ENCODE measurements at regions not wholly inside any gene's neighbourhood (a gene's known extent, or its start where the extent isn't known, plus 50 kb on each side); places are given as distances from the start of the nearest gene placed in this dataset.

DNA sequence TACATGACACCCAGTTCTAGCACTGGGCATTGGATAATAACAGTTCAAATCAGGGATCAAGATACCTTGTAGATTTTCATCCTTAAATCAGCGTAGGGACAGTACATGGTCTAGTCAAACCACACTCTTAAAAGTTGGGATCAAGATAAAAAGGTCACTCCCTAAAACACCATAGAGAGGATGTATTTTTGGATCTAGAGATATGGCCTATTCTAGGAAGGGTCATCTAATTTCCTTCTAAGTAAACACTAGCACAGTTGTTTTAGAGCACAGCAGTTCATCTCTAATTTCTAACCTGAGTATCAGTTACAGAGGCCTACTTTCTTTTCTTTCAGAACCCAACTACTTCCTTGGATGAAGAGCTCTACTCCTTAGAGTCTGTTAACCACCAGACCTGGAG is 166.4 kb upstream of the GRIN3A start:
- H3K4me1 ChIP-seq: no peaks in the 10 kb centered on the region
- ATAC-seq (ENCODE audit: low FRiP score in 2 of 2): no peak
- no peak overlapping the region for H3K27ac ChIP-seq
- H3K9me3 ChIP-seq: peaks cover 0 to 3% (median 0%) of the 10 kb centered on the region in 4 donors
- no peak for DNase-seq
- 79 to 80% methylated on average over 1 of the region's 1 CpG for WGBS, 2 donors
- TF ChIP-seq, protein P1, sequence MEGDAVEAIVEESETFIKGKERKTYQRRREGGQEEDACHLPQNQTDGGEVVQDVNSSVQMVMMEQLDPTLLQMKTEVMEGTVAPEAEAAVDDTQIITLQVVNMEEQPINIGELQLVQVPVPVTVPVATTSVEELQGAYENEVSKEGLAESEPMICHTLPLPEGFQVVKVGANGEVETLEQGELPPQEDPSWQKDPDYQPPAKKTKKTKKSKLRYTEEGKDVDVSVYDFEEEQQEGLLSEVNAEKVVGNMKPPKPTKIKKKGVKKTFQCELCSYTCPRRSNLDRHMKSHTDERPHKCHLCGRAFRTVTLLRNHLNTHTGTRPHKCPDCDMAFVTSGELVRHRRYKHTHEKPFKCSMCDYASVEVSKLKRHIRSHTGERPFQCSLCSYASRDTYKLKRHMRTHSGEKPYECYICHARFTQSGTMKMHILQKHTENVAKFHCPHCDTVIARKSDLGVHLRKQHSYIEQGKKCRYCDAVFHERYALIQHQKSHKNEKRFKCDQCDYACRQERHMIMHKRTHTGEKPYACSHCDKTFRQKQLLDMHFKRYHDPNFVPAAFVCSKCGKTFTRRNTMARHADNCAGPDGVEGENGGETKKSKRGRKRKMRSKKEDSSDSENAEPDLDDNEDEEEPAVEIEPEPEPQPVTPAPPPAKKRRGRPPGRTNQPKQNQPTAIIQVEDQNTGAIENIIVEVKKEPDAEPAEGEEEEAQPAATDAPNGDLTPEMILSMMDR (IDR thresholded peaks at IDR 0.05): no peak
- no peak for TF ChIP-seq POLR2AphosphoS5 (IDR thresholded peaks at IDR 0.05)
- no peak for TF ChIP-seq EP300 (IDR thresholded peaks at IDR 0.05)
- TF ChIP-seq POLR2A (IDR thresholded peaks at IDR 0.05): no peak
- no peak overlapping the region for H3K4me3 ChIP-seq
- H3K27me3 ChIP-seq: no peaks in the 10 kb centered on the region
- H3K36me3 ChIP-seq: no peaks in the 10 kb centered on the region

DNA sequence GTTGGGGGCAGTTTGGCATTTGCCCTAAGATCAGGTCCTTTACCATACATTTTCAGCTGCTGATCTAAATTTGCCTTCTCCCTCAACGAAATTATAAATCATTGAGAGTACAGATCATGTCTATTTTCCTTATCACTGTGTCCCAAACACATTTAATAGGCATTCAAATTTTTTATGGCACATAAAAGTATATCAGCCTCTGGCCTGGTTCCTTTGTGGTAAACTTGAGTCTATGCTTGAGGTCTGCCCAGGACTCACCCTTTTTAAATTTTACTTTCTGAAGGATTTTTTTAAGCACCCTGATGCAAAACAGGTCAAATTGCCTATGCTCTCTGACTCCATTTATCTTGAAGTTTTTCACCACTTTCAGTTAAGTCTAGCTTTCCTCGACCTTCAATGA is 163.6 kb upstream of the GRIN3A start:
- WGBS, 2 donors: 34 to 48% methylated on average over 2 of the region's 2 CpGs
- Histone ChIP-seq H3K36me3 (no peaks in the 10 kb centered on the region), H3K27ac (no peak overlapping the region), H3K27me3 (no peaks in the 10 kb centered on the region), H3K4me1 (no peaks in the 10 kb centered on the region), H3K9me3 (no peaks in the 10 kb centered on the region), H3K4me3 (no peak overlapping the region)
- TF ChIP-seq EP300 (IDR thresholded peaks at IDR 0.05): no peak
- TF ChIP-seq, protein P1 (IDR thresholded peaks at IDR 0.05): no peak
- no peak for TF ChIP-seq POLR2A (IDR thresholded peaks at IDR 0.05)
- no peak for TF ChIP-seq POLR2AphosphoS5 (IDR thresholded peaks at IDR 0.05)
- DNase-seq (no peak), ATAC-seq (ENCODE audit: low FRiP score in 2 of 2) (no peak)

DNA sequence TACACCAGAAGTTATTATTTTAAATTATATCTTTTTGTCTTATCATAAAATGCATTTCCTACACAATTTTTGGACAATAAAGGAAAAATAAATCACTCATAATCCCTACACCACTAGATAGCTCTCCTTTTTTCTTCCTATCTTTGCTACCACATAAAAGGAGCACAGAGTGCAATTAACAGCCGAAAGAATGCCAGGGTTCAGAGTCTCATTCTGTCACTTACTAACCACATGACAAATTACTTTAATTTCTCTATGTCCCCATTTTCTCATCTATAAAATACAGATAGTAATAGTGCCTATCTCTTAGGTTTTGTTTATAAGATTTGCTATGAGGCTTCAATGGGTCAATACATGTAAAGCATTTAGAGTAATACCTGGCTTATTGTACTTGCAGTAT is 158.7 kb upstream of the GRIN3A start:
- Histone ChIP-seq H3K4me1 (no peaks in the 10 kb centered on the region), H3K4me3 (no peak overlapping the region), H3K9me3 (no peaks in the 10 kb centered on the region), H3K27ac (no peak overlapping the region), H3K27me3 (no peaks in the 10 kb centered on the region), H3K36me3 (no peaks in the 10 kb centered on the region)
- no peak for TF ChIP-seq EP300 (IDR thresholded peaks at IDR 0.05)
- no peak for TF ChIP-seq POLR2A (IDR thresholded peaks at IDR 0.05)
- no peak for TF ChIP-seq POLR2AphosphoS5 (IDR thresholded peaks at IDR 0.05)
- TF ChIP-seq, protein P1 (IDR thresholded peaks at IDR 0.05): no peak
- 89% methylated on average over 1 of the region's 1 CpG for WGBS, 2 donors
- no peak for ATAC-seq (ENCODE audit: low FRiP score in 2 of 2)
- no peak for DNase-seq

DNA sequence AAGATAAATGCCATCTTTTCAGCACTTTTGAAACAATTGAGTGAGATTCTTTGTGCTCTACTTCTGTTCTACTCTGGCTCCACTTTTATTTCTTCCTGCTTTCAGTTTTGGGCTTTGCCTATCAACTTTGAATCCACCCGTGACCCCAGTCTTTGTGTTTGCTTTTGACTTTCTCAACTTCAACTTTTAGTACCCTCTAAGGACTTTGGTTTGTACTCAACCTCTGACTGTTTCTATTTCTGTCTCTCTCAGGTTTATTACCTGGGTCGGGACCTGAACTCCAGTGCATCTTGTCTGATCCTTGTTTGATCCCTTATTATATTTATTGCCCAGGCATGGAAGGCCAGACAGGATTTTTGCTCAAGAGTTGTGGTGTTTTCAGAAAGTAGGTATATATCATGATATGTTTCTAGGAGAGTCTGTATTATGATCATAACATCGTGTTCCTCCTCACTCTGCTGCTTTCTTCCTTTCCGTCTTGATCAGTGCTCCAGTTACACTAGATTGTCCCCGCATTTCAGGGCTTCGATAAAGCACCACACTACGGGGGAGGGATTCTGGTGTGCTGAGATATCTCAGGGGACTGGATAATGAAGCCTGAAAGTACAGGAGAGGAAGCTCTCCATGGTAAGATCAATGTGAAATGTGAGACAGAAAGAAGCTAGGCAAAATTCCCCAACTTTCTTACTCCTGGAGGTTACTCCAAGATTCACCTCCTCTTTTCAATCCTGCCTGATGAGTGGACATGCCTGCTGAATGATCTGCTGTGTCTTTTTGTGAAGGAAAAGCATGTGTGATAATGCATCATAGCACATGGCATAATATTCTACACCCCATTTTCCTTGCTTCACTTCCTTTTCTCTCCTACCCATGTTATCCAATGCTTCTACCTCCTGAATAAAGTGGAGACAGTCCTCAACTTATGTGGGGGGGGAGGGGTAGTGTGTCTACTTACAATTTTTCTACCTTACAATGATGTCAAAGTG is 155.5 kb upstream of the GRIN3A start:
- H3K9me3 ChIP-seq: no peaks in the 10 kb centered on the region
- no peak overlapping the region for H3K4me3 ChIP-seq
- TF ChIP-seq POLR2AphosphoS5 (IDR thresholded peaks at IDR 0.05) (no peak), EP300 (IDR thresholded peaks at IDR 0.05) (no peak), POLR2A (IDR thresholded peaks at IDR 0.05) (no peak)
- TF ChIP-seq, protein P1 (IDR thresholded peaks at IDR 0.05): no peak
- no peak overlapping the region for H3K27ac ChIP-seq
- no peak for DNase-seq
- ATAC-seq (ENCODE audit: low FRiP score in 2 of 2): no peak
- no peaks in the 10 kb centered on the region for H3K4me1 ChIP-seq
- no peaks in the 10 kb centered on the region for H3K27me3 ChIP-seq
- no peaks in the 10 kb centered on the region for H3K36me3 ChIP-seq
- 75 to 78% methylated on average over 7 of the region's 7 CpGs for WGBS, 2 donors

Measured in upper lobe of left lung (tissue), 6 donors.